ENCODE measurements at regions not wholly inside any gene's neighbourhood (a gene's known extent, or its start where the extent isn't known, plus 50 kb on each side); places are given as distances from the start of the nearest gene placed in this dataset.

DNA sequence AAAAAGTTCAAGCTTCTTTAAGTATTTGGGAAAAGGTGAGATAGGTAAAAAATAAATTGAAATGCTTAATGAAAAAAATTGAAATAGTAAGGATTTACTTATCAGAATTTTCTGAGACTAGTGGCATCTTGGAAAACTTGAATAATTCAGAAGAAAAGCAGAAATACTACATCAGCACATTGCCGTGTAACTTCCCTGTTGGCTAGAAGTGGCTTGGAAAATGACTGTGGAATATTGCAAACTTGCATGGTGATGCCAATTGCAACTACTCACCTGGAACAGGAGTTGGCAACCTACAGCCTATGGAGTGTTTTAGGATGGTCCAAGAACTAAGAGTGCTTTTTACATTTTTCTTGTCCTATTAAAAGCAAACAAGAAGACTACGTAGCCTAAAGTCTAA lies 603.5 kb upstream of the VRK2 start:
- H3K4me1 ChIP-seq (ENCODE audit: control insufficient read depth, insufficient read depth, low read length, poor library complexity, severe bottlenecking), result no peaks in the 10 kb centered on the region
- WGBS, 2 experiments (ENCODE audit: insufficient coverage in 2 of 2), result 90 to 100% methylated on average over 1 of the region's 2 CpGs
- no peak overlapping the region for H3K27ac ChIP-seq (ENCODE audit: low read depth, low read length, severe bottlenecking)
- no peak overlapping the region for H3K4me3 ChIP-seq (ENCODE audit: extremely low read depth, insufficient read depth, low read length, poor library complexity, severe bottlenecking)
- no peaks in the 10 kb centered on the region for H3K9me3 ChIP-seq (ENCODE audit: control insufficient read depth, low read length)
- no peaks in the 10 kb centered on the region for H3K36me3 ChIP-seq (ENCODE audit: control insufficient read depth, insufficient read depth, low read length)

DNA sequence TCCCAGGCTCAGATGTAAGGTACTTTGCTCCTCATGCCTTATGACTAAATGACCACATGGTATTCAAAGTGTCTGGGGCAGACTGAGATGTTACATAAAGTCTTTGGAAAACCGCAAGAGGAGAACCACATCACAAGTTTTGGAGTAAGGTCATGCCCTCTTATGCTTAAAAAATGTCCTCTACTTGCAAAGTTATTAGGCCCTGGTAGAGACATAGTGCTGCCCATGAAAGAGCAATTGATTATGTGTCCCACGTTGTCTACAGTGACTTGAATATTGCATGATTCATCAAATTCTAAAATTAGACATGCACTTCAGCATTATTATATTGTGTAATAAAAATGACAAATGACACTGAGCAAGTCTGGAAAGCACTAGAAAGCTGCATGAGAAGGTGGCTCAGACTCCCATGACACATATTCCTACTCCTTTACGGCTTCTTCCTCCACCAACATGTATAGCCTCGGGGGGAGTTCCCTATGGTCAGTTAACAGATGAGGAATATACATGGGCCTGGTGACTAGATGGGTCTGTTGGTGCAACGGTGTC lies 602.6 kb upstream of the VRK2 start:
- Histone ChIP-seq H3K36me3 (ENCODE audit: control insufficient read depth, insufficient read depth, low read length) (no peaks in the 10 kb centered on the region), H3K4me3 (ENCODE audit: extremely low read depth, insufficient read depth, low read length, poor library complexity, severe bottlenecking) (no peak overlapping the region), H3K27ac (ENCODE audit: low read depth, low read length, severe bottlenecking) (no peak overlapping the region), H3K4me1 (ENCODE audit: control insufficient read depth, insufficient read depth, low read length, poor library complexity, severe bottlenecking) (no peaks in the 10 kb centered on the region), H3K9me3 (ENCODE audit: control insufficient read depth, low read length) (no peaks in the 10 kb centered on the region)
- WGBS, 2 experiments (ENCODE audit: insufficient coverage in 2 of 2), result 100% methylated on average over 1 to 2 of the region's 5 CpGs

DNA sequence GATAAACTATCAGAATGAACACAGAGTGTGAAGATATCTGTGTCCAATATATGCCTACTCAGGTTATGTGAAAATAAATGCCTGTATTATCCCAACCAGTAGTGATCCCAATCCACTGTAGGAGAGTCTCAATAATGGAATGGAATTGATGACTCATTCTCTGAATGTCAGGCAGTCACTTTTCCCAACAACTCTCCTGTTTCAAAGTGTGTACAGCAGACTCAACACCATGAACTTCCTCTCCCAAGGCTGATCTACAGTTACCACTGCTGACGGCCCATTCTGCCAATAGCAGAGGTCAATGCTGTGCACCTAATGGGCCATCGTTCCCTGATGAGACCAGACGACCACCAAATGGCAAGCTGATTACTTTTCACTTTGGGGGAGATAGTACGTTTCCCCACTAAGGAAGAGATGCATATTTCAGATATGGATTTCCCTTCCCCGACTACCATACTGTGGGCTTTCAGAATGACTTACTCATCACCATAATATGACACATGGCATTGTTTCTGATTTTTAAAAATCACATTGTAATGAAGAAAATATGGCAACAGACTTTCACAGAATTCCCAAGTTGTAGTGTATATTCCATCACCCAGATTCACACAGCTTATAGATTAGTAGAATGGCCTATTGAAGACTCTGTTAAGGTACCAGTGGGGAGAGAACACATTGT lies 601.7 kb upstream of the VRK2 start:
- Histone ChIP-seq H3K27ac (ENCODE audit: low read depth, low read length, severe bottlenecking) (no peak overlapping the region), H3K36me3 (ENCODE audit: control insufficient read depth, insufficient read depth, low read length) (no peaks in the 10 kb centered on the region), H3K9me3 (ENCODE audit: control insufficient read depth, low read length) (no peaks in the 10 kb centered on the region), H3K4me3 (ENCODE audit: extremely low read depth, insufficient read depth, low read length, poor library complexity, severe bottlenecking) (no peak overlapping the region), H3K4me1 (ENCODE audit: control insufficient read depth, insufficient read depth, low read length, poor library complexity, severe bottlenecking) (no peaks in the 10 kb centered on the region)
- WGBS, 2 experiments (ENCODE audit: insufficient coverage in 2 of 2), result 93 to 100% methylated on average over 2 to 3 of the region's 5 CpGs

DNA sequence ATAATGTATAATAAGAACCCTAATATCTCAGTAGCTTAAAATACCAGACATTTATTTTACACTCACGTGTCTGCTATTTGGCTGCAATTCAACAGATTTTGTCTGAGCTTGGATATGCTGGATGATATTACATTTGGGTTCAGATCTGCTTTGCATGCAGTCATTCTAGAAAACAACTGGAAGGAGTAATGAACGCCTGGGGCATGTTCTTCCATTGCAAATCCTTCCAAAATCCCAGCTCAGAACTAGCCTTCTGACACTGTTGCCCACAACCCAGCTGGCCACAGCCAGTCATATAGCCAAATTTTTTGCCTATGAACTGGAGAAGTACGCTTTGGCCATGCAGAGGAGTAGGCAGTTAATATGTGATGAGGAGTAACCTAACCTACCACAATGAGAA lies 597.8 kb upstream of the VRK2 start:
- H3K36me3 ChIP-seq (ENCODE audit: control insufficient read depth, insufficient read depth, low read length), result no peaks in the 10 kb centered on the region
- H3K4me1 ChIP-seq (ENCODE audit: control insufficient read depth, insufficient read depth, low read length, poor library complexity, severe bottlenecking), result no peaks in the 10 kb centered on the region
- H3K27ac ChIP-seq (ENCODE audit: low read depth, low read length, severe bottlenecking), result no peak overlapping the region
- H3K4me3 ChIP-seq (ENCODE audit: extremely low read depth, insufficient read depth, low read length, poor library complexity, severe bottlenecking), result no peak overlapping the region
- H3K9me3 ChIP-seq (ENCODE audit: control insufficient read depth, low read length), result no peaks in the 10 kb centered on the region
- 67% methylated on average over 1 of the region's 3 CpGs; no CpG with 5 or more reads in 1 of the 2 experiments for WGBS, 2 experiments (ENCODE audit: insufficient coverage in 2 of 2)

DNA sequence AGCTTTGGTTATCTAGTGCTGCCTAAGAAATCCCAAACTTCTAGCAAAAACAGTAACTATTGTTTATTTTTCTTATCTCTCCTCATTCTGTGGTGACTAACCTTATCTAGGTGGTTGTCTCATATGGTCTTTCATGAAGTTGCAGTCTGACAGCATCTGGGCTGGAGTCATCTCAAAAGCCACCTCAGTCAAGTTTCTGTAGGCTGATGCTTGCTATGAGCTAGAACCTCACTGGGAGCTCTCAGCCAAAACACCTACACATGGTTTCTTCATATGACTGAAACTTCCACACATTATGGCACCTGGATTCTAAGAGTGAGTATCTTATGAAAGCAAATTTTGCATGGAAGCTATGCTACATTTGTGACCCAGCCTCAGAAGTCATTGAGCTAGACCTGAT lies 596.4 kb upstream of the VRK2 start:
- H3K27ac ChIP-seq (ENCODE audit: low read depth, low read length, severe bottlenecking), result no peak overlapping the region
- no peaks in the 10 kb centered on the region for H3K36me3 ChIP-seq (ENCODE audit: control insufficient read depth, insufficient read depth, low read length)
- H3K4me1 ChIP-seq (ENCODE audit: control insufficient read depth, insufficient read depth, low read length, poor library complexity, severe bottlenecking), result no peaks in the 10 kb centered on the region
- no peak overlapping the region for H3K4me3 ChIP-seq (ENCODE audit: extremely low read depth, insufficient read depth, low read length, poor library complexity, severe bottlenecking)
- no peaks in the 10 kb centered on the region for H3K9me3 ChIP-seq (ENCODE audit: control insufficient read depth, low read length)

DNA sequence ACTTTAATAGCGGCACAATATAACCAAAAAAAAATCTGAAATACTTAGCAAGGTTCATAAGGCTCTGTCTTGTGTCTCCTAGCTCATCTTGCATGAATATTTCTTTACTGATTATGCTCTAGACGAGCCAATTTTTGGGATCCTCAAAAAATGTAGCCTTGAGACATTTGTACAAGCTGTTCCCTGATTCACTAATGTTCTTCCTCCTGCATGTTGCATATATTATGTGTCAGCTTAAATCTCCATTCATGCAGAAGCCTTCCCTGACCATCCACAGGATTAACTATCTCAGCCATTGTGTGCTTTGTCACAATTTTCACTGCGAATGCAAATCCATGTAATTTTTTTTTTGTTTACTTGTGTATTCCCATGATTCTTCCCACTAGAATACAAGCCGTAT lies 594.0 kb upstream of the VRK2 start:
- H3K27ac ChIP-seq (ENCODE audit: low read depth, low read length, severe bottlenecking), result no peak overlapping the region
- no peaks in the 10 kb centered on the region for H3K4me1 ChIP-seq (ENCODE audit: control insufficient read depth, insufficient read depth, low read length, poor library complexity, severe bottlenecking)
- no peaks in the 10 kb centered on the region for H3K9me3 ChIP-seq (ENCODE audit: control insufficient read depth, low read length)
- WGBS, 2 experiments (ENCODE audit: insufficient coverage in 2 of 2), result 100% methylated on average over 1 of the region's 4 CpGs; no CpG with 5 or more reads in 1 of the 2 experiments
- H3K36me3 ChIP-seq (ENCODE audit: control insufficient read depth, insufficient read depth, low read length), result no peaks in the 10 kb centered on the region
- H3K4me3 ChIP-seq (ENCODE audit: extremely low read depth, insufficient read depth, low read length, poor library complexity, severe bottlenecking), result no peak overlapping the region

DNA sequence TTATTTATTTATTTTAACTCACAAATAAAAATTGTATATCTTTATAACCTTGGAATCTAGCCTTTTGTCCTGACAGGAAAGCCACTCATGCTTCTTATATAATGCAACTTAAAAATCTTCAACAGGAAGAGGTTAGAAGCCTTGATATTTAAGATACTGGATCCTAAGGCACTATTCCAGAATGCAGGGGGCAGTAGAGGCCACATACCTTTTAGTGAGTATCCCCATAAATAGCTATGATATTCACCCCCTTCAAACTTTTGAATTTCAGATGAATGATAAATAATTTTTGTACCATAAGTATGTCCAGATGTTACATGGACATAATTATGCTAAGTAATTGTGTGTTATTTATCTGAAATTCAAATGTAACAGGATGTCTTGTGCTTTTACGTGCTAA lies 592.7 kb upstream of the VRK2 start:
- H3K36me3 ChIP-seq (ENCODE audit: control insufficient read depth, insufficient read depth, low read length), result no peaks in the 10 kb centered on the region
- H3K9me3 ChIP-seq (ENCODE audit: control insufficient read depth, low read length), result no peaks in the 10 kb centered on the region
- no peak overlapping the region for H3K27ac ChIP-seq (ENCODE audit: low read depth, low read length, severe bottlenecking)
- no CpG with 5 or more reads among the region's 1 CpG for WGBS, 2 experiments (ENCODE audit: insufficient coverage in 2 of 2)
- H3K4me3 ChIP-seq (ENCODE audit: extremely low read depth, insufficient read depth, low read length, poor library complexity, severe bottlenecking), result no peak overlapping the region
- no peaks in the 10 kb centered on the region for H3K4me1 ChIP-seq (ENCODE audit: control insufficient read depth, insufficient read depth, low read length, poor library complexity, severe bottlenecking)

DNA sequence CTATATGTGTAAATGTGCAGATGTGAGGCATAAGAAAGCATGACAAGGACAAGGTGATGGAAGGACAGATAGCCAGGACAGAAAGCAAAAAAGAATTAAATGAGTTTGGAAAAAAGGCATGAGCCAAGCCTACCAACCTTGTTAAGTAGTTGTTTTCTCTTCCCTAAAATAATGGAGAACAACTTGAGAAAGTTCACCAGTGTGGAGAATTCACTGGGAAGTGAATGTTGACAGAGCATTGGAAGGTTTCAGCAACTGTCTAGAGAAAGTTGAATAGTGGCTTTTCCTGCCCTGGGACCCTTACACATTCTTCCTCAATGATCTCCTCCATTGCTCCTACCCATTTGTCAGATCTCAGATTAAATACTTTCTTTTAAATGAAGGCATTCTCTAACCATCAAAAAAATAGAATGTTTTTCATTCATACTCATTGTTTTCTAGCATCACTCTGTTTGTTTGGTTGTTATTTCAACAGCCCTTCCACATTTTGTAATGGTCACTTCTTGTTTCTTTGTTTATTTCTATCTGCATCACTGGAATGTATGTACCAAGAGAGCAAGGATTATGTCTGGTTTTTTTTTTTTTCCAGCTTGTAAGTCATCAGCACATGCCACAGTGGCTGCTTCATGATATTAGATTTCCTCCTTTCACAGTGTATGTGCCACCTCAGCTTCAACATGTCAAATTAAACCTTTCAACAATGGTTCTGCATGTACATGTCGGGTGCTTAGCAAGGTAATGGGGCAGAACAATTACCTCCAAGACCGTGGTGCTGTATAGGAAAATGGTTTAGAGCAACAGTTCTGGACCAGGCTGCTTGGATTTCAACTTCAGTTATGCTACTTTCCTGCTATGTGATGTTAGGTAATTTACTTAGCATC lies 586.0 kb upstream of the VRK2 start:
- Histone ChIP-seq H3K4me3 (ENCODE audit: extremely low read depth, insufficient read depth, low read length, poor library complexity, severe bottlenecking) (no peak overlapping the region), H3K9me3 (ENCODE audit: control insufficient read depth, low read length) (no peaks in the 10 kb centered on the region), H3K36me3 (ENCODE audit: control insufficient read depth, insufficient read depth, low read length) (no peaks in the 10 kb centered on the region), H3K4me1 (ENCODE audit: control insufficient read depth, insufficient read depth, low read length, poor library complexity, severe bottlenecking) (no peaks in the 10 kb centered on the region), H3K27ac (ENCODE audit: low read depth, low read length, severe bottlenecking) (no peak overlapping the region)
- WGBS, 2 experiments (ENCODE audit: insufficient coverage in 2 of 2), result 73% methylated on average over 2 of the region's 2 CpGs; no CpG with 5 or more reads in 1 of the 2 experiments

DNA sequence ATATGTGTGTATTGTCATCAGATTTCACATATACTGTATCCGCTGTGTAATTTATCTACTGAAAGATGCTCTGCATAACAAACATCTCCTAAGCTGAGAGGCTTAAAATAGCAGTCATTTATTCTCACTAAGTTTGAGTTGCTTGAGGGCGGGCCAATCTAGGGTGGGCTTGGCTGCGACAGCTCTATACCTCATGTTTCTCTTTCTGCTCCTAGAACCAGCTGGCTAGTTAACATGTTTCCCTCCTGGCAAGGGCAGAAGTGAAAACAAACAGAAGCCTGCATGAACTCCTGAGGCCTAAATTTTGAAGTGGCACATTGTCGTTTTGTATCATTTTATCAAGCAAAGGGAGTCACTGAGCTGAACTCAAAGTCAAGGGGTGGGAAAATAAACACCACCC lies 585.0 kb upstream of the VRK2 start:
- Histone ChIP-seq H3K36me3 (ENCODE audit: control insufficient read depth, insufficient read depth, low read length) (no peaks in the 10 kb centered on the region), H3K27ac (ENCODE audit: low read depth, low read length, severe bottlenecking) (no peak overlapping the region), H3K4me3 (ENCODE audit: extremely low read depth, insufficient read depth, low read length, poor library complexity, severe bottlenecking) (no peak overlapping the region), H3K9me3 (ENCODE audit: control insufficient read depth, low read length) (no peaks in the 10 kb centered on the region), H3K4me1 (ENCODE audit: control insufficient read depth, insufficient read depth, low read length, poor library complexity, severe bottlenecking) (no peaks in the 10 kb centered on the region)
- 80 to 100% methylated on average over 1 to 2 of the region's 4 CpGs for WGBS, 2 experiments (ENCODE audit: insufficient coverage in 2 of 2)

DNA sequence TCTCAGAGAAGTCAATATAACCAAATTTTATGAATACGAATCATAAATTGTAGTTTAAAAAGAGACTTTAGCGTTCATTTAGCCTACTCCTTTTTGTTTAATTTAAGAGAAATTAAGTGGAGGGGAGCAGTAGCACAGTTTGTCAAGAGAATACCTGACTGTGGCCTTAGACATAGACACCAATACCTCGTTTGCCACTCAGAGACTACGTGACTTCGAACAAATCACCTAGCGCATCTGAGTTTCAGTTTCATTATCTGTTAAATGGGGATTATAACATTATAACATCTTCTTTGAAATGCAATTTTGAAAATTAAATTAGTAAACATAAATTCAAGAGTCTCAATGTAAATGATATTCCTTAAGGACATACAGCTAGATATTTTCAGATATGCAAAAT lies 581.5 kb upstream of the VRK2 start:
- no peak overlapping the region for H3K27ac ChIP-seq (ENCODE audit: low read depth, low read length, severe bottlenecking)
- H3K36me3 ChIP-seq (ENCODE audit: control insufficient read depth, insufficient read depth, low read length), result no peaks in the 10 kb centered on the region
- no peaks in the 10 kb centered on the region for H3K4me1 ChIP-seq (ENCODE audit: control insufficient read depth, insufficient read depth, low read length, poor library complexity, severe bottlenecking)
- WGBS, 2 experiments (ENCODE audit: insufficient coverage in 2 of 2), result no CpG with 5 or more reads among the region's 6 CpGs
- H3K9me3 ChIP-seq (ENCODE audit: control insufficient read depth, low read length), result no peaks in the 10 kb centered on the region
- no peak overlapping the region for H3K4me3 ChIP-seq (ENCODE audit: extremely low read depth, insufficient read depth, low read length, poor library complexity, severe bottlenecking)

DNA sequence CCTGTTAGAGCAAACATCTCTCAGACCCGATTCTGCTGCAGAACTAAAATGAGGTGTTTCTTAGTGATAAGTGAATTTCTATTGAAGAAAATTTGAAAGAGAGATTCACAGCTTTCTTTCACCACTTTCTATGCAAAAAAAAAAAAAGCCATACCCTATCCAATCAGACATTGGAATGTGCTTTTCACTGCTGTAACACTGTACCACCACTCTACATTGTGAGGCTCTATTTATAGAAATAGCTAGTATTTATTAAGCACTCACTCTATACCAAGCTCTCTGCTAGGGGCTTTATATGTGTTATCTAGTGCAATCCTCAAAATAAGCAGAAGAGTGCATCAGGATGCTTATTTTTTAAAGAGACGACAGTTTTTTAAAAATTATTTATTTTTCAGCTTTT lies 580.6 kb upstream of the VRK2 start:
- no peak overlapping the region for H3K4me3 ChIP-seq (ENCODE audit: extremely low read depth, insufficient read depth, low read length, poor library complexity, severe bottlenecking)
- no CpG with 5 or more reads among the region's 2 CpGs for WGBS, 2 experiments (ENCODE audit: insufficient coverage in 2 of 2)
- H3K36me3 ChIP-seq (ENCODE audit: control insufficient read depth, insufficient read depth, low read length), result no peaks in the 10 kb centered on the region
- H3K27ac ChIP-seq (ENCODE audit: low read depth, low read length, severe bottlenecking), result no peak overlapping the region
- no peaks in the 10 kb centered on the region for H3K9me3 ChIP-seq (ENCODE audit: control insufficient read depth, low read length)
- no peaks in the 10 kb centered on the region for H3K4me1 ChIP-seq (ENCODE audit: control insufficient read depth, insufficient read depth, low read length, poor library complexity, severe bottlenecking)

Measured in mesodermal cell (in vitro differentiated cells).